GM12873 (cell line): ENCODE measurements at regions not wholly inside any gene's neighbourhood (a gene's known extent, or its start where the extent isn't known, plus 50 kb on each side); places are given as distances from the start of the nearest gene placed in this dataset.

Experiments used
- CTCF ChIP-seq: IDR thresholded peaks from 2 replicates; pipeline ENCODE4 v1.5.1; 2012; ENCODE audit warnings: low read depth, mild to moderate bottlenecking, moderate library complexity, low read length, control low read depth; ENCODE audit not compliant: insufficient read depth; ENCODE audit errors: missing control alignments

GRCh38 chr6:27154696-27155095 is 92.8 kb upstream of the PRSS16 start:
- TF ChIP-seq CTCF, result no peak

- TF ChIP-seq CTCF, result no peak
These were observed 90.5 kb upstream of the PRSS16 start for GRCh38 chr6:27156874-27157458.

GRCh38 chr6:27157459-27158315 is 89.8 kb upstream of the PRSS16 start:
- TF ChIP-seq CTCF, result peak; percentile 72

- no peak for TF ChIP-seq CTCF
These were observed 89.2 kb upstream of the PRSS16 start for GRCh38 chr6:27158316-27158643.

- TF ChIP-seq CTCF, result no peak
These were observed 87.8 kb upstream of the PRSS16 start for GRCh38 chr6:27159725-27160124.

- TF ChIP-seq CTCF, result no peak
These were observed 86.4 kb upstream of the PRSS16 start for GRCh38 chr6:27161115-27161514.

GRCh38 chr6:27161603-27161945 is 85.9 kb upstream of the PRSS16 start:
- no peak for TF ChIP-seq CTCF
